ENCODE measurements at regions not wholly inside any gene's neighbourhood (a gene's known extent, or its start where the extent isn't known, plus 50 kb on each side); places are given as distances from the start of the nearest gene placed in this dataset.

GRCh38 chr13:47831265-47831664 is 169.8 kb downstream of the SUCLA2 start:
- no peak overlapping the region for H3K4me3 ChIP-seq (replicated peaks; ENCODE audit: low read depth, low read length)
- peak; percentile 61 for DNase-seq (ENCODE audit: low read depth)
- TF ChIP-seq, protein P1, sequence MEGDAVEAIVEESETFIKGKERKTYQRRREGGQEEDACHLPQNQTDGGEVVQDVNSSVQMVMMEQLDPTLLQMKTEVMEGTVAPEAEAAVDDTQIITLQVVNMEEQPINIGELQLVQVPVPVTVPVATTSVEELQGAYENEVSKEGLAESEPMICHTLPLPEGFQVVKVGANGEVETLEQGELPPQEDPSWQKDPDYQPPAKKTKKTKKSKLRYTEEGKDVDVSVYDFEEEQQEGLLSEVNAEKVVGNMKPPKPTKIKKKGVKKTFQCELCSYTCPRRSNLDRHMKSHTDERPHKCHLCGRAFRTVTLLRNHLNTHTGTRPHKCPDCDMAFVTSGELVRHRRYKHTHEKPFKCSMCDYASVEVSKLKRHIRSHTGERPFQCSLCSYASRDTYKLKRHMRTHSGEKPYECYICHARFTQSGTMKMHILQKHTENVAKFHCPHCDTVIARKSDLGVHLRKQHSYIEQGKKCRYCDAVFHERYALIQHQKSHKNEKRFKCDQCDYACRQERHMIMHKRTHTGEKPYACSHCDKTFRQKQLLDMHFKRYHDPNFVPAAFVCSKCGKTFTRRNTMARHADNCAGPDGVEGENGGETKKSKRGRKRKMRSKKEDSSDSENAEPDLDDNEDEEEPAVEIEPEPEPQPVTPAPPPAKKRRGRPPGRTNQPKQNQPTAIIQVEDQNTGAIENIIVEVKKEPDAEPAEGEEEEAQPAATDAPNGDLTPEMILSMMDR (IDR thresholded peaks at IDR 0.05; ENCODE audit: low read length, missing control alignments), result no peak

DNA sequence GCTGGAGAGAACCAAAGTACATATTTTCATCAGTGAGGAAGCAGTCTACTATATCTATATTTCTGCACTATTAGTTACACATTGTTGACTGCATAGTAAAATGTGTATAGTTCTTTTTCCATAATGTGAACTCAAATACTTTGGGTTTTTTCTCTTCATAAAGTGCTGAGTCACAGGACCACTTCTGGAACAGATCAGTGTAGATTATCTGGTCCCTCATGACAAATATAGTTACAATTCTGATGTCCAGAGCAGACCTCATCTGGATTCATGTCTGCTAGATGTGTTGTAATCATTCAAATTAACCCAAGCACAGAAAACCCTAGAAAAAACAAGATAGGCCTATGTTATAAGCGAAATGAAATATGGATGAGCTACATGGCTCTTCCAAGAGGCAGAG is 171.4 kb downstream of the SUCLA2 start:
- H3K4me3 ChIP-seq (replicated peaks; ENCODE audit: low read depth, low read length), result no peak overlapping the region
- TF ChIP-seq, protein P1 (IDR thresholded peaks at IDR 0.05; ENCODE audit: low read length, missing control alignments), result no peak
- DNase-seq (ENCODE audit: low read depth), result peak; percentile 33

GRCh38 chr13:47826471-47826870 is 174.6 kb downstream of the SUCLA2 start:
- H3K4me3 ChIP-seq (replicated peaks; ENCODE audit: low read depth, low read length), result no peak overlapping the region
- peak; percentile 72 for DNase-seq (ENCODE audit: low read depth)
- TF ChIP-seq, protein P1 (IDR thresholded peaks at IDR 0.05; ENCODE audit: low read length, missing control alignments), result no peak

- no peak for DNase-seq (ENCODE audit: low read depth)
- TF ChIP-seq, protein P1 (IDR thresholded peaks at IDR 0.05; ENCODE audit: low read length, missing control alignments), result no peak
- H3K4me3 ChIP-seq (replicated peaks; ENCODE audit: low read depth, low read length), result no peak overlapping the region
Measured at GRCh38 chr13:47822036-47822435, 179.0 kb downstream of the SUCLA2 start.

DNA sequence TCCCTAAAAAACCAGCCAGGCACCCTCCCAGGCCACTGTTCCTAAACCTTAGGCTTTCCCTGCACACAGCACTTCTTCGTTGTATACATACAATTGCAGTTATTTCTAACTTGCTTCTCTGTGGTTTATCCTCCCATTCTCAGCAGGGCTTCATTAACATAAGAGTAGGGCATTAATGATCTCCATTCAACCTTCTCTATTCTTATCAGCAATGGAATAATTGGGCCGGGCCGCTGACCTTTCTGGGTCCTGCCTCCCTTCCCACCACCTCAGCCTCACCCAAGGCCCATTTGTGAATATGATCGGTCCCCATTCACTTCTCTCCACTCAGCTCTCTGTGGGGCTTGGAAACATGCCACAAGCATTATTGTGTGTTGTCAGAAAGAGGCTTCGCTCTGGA is 184.2 kb downstream of the SUCLA2 start:
- no peak overlapping the region for H3K4me3 ChIP-seq (replicated peaks; ENCODE audit: low read depth, low read length)
- DNase-seq (ENCODE audit: low read depth), result no peak
- TF ChIP-seq, protein P1 (IDR thresholded peaks at IDR 0.05; ENCODE audit: low read length, missing control alignments), result no peak

DNA sequence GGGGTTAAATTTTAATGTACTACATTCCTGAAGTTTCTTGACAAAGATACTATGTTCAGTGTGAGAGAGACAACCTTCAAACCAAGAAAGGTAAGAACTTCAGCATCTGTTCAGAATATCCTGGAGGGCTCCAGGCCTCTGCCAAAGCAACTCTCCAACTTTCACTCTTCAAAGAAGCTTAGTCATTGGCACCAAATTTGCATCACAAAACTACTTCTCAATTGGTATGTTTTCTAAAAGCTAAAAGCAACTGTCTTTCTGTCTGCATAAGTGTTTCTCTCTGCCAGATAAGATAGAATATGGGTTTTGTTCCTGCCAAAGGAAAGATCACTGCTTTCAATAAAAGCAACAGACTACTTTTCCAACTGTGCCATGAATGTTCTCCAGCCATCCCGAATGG is 187.4 kb downstream of the SUCLA2 start:
- TF ChIP-seq, protein P1 (IDR thresholded peaks at IDR 0.05; ENCODE audit: low read length, missing control alignments), result no peak
- DNase-seq (ENCODE audit: low read depth), result no peak

GRCh38 chr13:47809411-47809810 is 191.7 kb downstream of the SUCLA2 start:
- no peak overlapping the region for H3K4me3 ChIP-seq (replicated peaks; ENCODE audit: low read depth, low read length)
- TF ChIP-seq, protein P1 (IDR thresholded peaks at IDR 0.05; ENCODE audit: low read length, missing control alignments), result no peak
- DNase-seq (ENCODE audit: low read depth), result no peak

More for the DNA sequence above, 187.4 kb downstream of the SUCLA2 start:
- H3K4me3 ChIP-seq (replicated peaks; ENCODE audit: low read depth, low read length), result no peak overlapping the region
